ENCODE measurements at regions not wholly inside any gene's neighbourhood (a gene's known extent, or its start where the extent isn't known, plus 50 kb on each side); places are given as distances from the start of the nearest gene placed in this dataset.
"Not testable (repeated sequence)": the region's sequence is repeated elsewhere in the genome, so short reads cannot be mapped to it uniquely, and the experiment has no call there.

- DNase-seq: no peak
- Histone ChIP-seq H3K27ac (no peak overlapping the region), H3K27me3 (replicated peaks) (no peaks in the 10 kb centered on the region), H3K4me3 (ENCODE audit: low read depth, low read length) (no peak overlapping the region), H3K36me3 (replicated peaks) (no peaks in the 10 kb centered on the region)
- in situ Hi-C loops (cut with HindIII; ENCODE audit: low pct_ligation_motif_present, low sequenced_read_pairs): no loop called here
- TF ChIP-seq, protein P1, sequence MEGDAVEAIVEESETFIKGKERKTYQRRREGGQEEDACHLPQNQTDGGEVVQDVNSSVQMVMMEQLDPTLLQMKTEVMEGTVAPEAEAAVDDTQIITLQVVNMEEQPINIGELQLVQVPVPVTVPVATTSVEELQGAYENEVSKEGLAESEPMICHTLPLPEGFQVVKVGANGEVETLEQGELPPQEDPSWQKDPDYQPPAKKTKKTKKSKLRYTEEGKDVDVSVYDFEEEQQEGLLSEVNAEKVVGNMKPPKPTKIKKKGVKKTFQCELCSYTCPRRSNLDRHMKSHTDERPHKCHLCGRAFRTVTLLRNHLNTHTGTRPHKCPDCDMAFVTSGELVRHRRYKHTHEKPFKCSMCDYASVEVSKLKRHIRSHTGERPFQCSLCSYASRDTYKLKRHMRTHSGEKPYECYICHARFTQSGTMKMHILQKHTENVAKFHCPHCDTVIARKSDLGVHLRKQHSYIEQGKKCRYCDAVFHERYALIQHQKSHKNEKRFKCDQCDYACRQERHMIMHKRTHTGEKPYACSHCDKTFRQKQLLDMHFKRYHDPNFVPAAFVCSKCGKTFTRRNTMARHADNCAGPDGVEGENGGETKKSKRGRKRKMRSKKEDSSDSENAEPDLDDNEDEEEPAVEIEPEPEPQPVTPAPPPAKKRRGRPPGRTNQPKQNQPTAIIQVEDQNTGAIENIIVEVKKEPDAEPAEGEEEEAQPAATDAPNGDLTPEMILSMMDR (IDR thresholded peaks at IDR 0.05; ENCODE audit: low read depth, low read length, missing control alignments): no peak
These were observed 112.1 kb downstream of the RSL24D1 start for GRCh38 chr15:55084673-55085072.

- Histone ChIP-seq H3K27ac (no peak overlapping the region), H3K36me3 (replicated peaks) (no peaks in the 10 kb centered on the region), H3K4me3 (ENCODE audit: low read depth, low read length) (no peak overlapping the region), H3K27me3 (replicated peaks) (no peaks in the 10 kb centered on the region)
- TF ChIP-seq, protein P1 (IDR thresholded peaks at IDR 0.05; ENCODE audit: low read depth, low read length, missing control alignments): no peak
- in situ Hi-C loops (cut with HindIII; ENCODE audit: low pct_ligation_motif_present, low sequenced_read_pairs): no loop called here
- no peak for DNase-seq
These were observed 112.5 kb downstream of the RSL24D1 start for GRCh38 chr15:55084216-55084615.

DNA sequence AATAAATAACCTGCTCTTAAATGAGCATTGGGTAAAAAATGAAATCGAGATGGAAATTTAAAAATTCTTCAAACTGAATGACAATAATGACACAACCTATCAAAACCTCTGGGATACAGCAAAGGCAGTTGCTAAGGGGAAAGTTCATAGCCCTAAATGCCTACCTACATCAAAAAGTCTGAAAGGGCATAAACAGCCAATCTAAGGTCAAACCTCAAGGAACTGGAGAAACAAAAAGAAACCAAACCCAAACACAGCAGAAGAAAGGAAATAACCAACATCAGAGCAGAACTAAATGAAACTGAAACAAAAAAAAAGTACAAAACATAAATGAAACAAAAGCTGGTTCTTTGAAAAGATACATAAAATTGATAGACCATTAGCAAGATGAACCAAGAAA is 119.7 kb downstream of the RSL24D1 start:
- H3K27me3 ChIP-seq (replicated peaks); in situ Hi-C loops (cut with HindIII; ENCODE audit: low pct_ligation_motif_present, low sequenced_read_pairs); H3K36me3 ChIP-seq (replicated peaks); DNase-seq; H3K4me3 ChIP-seq (ENCODE audit: low read depth, low read length); H3K27ac ChIP-seq: not testable (repeated sequence)

GRCh38 chr15:55074431-55074830 is 122.3 kb downstream of the RSL24D1 start:
- Histone ChIP-seq H3K27ac (no peak overlapping the region), H3K27me3 (replicated peaks) (no peaks in the 10 kb centered on the region), H3K36me3 (replicated peaks) (no peaks in the 10 kb centered on the region), H3K4me3 (ENCODE audit: low read depth, low read length) (no peak overlapping the region)
- no peak for DNase-seq
- TF ChIP-seq, protein P1 (IDR thresholded peaks at IDR 0.05; ENCODE audit: low read depth, low read length, missing control alignments): no peak
- in situ Hi-C loops (cut with HindIII; ENCODE audit: low pct_ligation_motif_present, low sequenced_read_pairs): no loop called here

DNA sequence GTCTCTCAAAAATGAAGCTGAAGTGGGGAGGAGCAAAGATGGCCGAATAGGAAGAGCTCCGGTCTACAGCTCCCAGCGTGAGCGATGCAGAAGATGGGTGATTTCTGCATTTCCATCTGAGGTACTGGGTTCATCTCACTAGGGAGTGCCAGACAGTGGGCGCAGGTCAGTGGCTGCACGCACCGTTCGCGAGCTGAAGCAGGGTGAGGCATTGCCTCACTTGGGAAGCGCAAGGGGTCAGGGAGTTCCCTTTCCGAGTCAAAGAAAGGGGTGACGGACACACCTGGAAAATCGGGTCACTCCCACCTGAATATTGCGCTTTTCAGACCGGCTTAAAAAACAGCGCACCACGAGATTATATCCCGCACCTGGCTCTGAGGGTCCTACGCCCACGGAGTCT is 132.8 kb downstream of the RSL24D1 start:
- H3K27me3 ChIP-seq (replicated peaks); H3K27ac ChIP-seq; H3K4me3 ChIP-seq (ENCODE audit: low read depth, low read length); H3K36me3 ChIP-seq (replicated peaks); in situ Hi-C loops (cut with HindIII; ENCODE audit: low pct_ligation_motif_present, low sequenced_read_pairs); DNase-seq: not testable (repeated sequence)

DNA sequence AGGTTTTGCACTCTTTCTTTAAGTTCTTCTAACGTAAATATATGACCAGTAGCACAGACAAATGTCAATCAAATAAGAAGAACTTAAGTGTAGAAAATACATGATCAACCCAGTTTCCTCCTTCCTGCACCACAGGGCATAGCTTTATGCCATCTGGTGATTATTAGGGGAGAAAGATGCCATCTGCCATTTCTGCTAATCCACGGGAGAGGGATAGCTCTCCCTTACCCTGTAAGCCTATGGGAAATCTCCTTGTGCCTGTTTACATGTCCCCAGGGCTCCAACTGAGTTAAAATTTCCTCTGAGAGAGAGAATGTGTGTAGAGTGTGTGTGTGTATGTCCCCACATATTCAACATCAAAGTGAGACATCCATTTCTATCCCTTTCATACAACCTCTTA is 135.9 kb downstream of the RSL24D1 start:
- Histone ChIP-seq H3K4me3 (ENCODE audit: low read depth, low read length) (no peak overlapping the region), H3K36me3 (replicated peaks) (no peaks in the 10 kb centered on the region), H3K27me3 (replicated peaks) (no peaks in the 10 kb centered on the region), H3K27ac (no peak overlapping the region)
- TF ChIP-seq, protein P1 (IDR thresholded peaks at IDR 0.05; ENCODE audit: low read depth, low read length, missing control alignments): no peak
- in situ Hi-C loops (cut with HindIII; ENCODE audit: low pct_ligation_motif_present, low sequenced_read_pairs): no loop called here
- DNase-seq: no peak

DNA sequence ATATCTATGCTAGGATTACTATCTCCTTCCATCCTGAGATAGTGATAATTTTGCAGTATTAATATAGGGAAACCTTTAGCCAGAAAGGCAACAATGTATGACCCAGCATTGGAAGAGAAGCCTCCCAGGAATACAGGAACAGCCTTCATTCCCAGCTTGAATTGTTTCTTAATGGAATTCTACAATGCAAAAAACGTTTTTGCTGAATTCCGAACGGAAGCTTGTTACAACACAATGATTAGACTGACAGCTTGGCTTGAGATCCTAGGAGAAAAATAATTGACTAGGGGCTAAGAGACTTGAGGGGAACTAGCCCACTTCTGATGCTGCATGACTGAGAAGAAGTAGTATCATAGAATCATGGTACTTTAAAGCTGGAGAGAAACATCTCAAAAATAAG is 140.2 kb downstream of the RSL24D1 start:
- TF ChIP-seq, protein P1 (IDR thresholded peaks at IDR 0.05; ENCODE audit: low read depth, low read length, missing control alignments): no peak
- Histone ChIP-seq H3K4me3 (ENCODE audit: low read depth, low read length) (no peak overlapping the region), H3K36me3 (replicated peaks) (no peaks in the 10 kb centered on the region), H3K27ac (no peak overlapping the region), H3K27me3 (replicated peaks) (no peaks in the 10 kb centered on the region)
- in situ Hi-C loops (cut with HindIII; ENCODE audit: low pct_ligation_motif_present, low sequenced_read_pairs): no loop called here
- no peak for DNase-seq
